ENCODE measurements at regions not wholly inside any gene's neighbourhood (a gene's known extent, or its start where the extent isn't known, plus 50 kb on each side); places are given as distances from the start of the nearest gene placed in this dataset.
A peak's percentile ranks its signal among the peaks of the same experiment; 100 is the strongest.
"Not testable (repeated sequence)": the region's sequence is repeated elsewhere in the genome, so short reads cannot be mapped to it uniquely, and the experiment has no call there.

- ATAC-seq, result no peak
- TF ChIP-seq CTCF (IDR thresholded peaks at IDR 0.05), result no peak
- intact Hi-C loops (cut with DNase I, micrococcal nuclease), result no loop called here
Measured at GRCh38 chr6:134750669-134751068, 199.2 kb downstream of the ALDH8A1 start.

DNA sequence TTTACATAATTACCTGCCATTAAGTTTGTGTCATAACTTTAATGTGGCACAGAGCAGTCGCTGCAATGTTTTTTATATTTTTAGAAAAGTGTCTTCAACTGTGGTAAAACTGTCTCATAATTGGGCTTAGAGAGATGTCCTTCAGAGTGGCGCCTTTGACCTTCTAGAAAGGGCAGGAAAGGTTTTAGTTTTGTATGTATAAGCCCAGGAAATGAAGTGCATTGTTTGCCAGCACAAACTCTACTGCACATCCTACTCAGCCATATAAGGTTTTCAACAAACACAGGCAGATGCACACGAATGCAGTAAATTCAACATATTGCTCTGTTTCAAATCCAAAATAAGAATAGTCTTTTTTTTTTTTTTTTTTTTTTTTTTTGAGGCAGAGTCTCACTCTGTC lies 201.4 kb downstream of the ALDH8A1 start:
- TF ChIP-seq CTCF (IDR thresholded peaks at IDR 0.05), result no peak

More at GRCh38 chr6:134750669-134751068, 199.2 kb downstream of the ALDH8A1 start:
- Histone ChIP-seq H3K4me1 (ENCODE audit: low read depth) (no peaks in the 10 kb centered on the region), H3K4me3 (no peak overlapping the region), H3K9me3 (no peaks in the 10 kb centered on the region), H3K36me3 (ENCODE audit: low read depth) (no peaks in the 10 kb centered on the region)
- no peak for DNase-seq

DNA sequence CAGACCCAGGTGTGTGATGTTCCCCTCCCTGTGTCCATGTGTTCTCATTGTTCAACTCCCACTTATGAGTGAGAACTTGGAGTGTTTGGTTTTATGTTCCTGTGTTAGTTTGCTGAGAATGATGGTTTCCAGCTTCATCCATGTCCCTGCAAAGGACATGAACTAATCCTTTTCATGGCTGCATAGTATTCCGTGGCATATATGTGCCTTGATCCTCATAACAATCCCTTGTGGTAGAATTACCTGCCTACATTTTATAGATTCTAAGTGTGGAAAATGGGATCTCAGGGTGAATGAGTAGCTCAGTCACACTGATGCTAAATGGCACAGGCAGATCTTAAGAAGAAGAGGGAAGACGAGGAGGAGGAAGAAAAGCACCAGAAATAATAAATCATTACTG lies 202.7 kb downstream of the ALDH8A1 start:
- intact Hi-C loops (cut with DNase I, micrococcal nuclease); DNase-seq; ATAC-seq; H3K9me3 ChIP-seq; H3K36me3 ChIP-seq (ENCODE audit: low read depth); H3K4me3 ChIP-seq; H3K4me1 ChIP-seq (ENCODE audit: low read depth): not testable (repeated sequence)

More for the DNA sequence above, 201.4 kb downstream of the ALDH8A1 start:
- H3K36me3 ChIP-seq (ENCODE audit: low read depth), result no peaks in the 10 kb centered on the region
- no peak for ATAC-seq
- intact Hi-C loops (cut with DNase I, micrococcal nuclease), result no loop called here
- no peaks in the 10 kb centered on the region for H3K4me1 ChIP-seq (ENCODE audit: low read depth)
- no peak for DNase-seq
- no peak overlapping the region for H3K4me3 ChIP-seq
- no peaks in the 10 kb centered on the region for H3K9me3 ChIP-seq

DNA sequence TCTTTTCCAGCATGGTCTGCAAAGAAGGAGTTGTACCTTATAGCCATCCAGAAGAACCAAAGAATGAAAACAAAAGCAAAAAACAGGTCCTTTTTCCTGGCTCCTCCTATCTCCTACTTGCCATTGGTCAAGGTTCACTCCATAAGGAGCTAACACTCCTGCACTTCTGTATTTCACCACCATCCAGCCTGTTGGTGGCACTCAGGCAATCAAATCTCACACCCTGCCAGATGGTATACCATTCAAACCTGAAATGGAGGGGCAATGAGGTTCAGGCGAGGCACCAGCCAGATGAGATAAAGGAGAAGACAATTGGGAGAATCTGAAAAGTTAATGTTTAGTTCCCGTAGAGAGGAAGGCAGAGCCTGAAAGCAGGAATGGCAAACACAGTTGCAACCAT lies 203.8 kb downstream of the ALDH8A1 start:
- TF ChIP-seq CTCF (IDR thresholded peaks at IDR 0.05), result no peak
- intact Hi-C loops (cut with DNase I, micrococcal nuclease), result no loop called here
- ATAC-seq (peak; percentile 79), DNase-seq (peak in 1 of 3 donors; percentile 4)
- Histone ChIP-seq H3K4me1 (ENCODE audit: low read depth) (no peaks in the 10 kb centered on the region), H3K9me3 (no peaks in the 10 kb centered on the region), H3K36me3 (ENCODE audit: low read depth) (no peaks in the 10 kb centered on the region), H3K4me3 (no peak overlapping the region)

DNA sequence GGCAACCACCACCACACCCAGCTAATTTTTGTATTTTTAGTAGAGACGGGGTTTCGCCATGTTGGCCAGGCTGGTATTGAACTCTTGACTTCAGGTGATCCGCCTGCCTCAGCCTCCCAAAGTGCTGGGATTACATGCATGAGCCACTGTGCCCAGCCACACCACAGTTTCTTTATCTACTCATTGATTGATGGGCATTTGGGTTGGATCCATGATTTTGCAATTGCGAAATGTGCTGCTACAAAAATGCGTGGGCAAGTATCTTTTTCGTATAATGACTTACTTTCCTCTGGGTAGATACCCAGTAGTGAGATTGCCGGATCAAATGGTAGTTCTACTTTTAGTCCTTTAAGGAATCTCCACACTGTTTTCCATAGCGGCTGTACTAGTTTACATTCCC lies 204.7 kb downstream of the ALDH8A1 start:
- ATAC-seq; H3K4me1 ChIP-seq (ENCODE audit: low read depth); H3K9me3 ChIP-seq; intact Hi-C loops (cut with DNase I, micrococcal nuclease); DNase-seq; H3K4me3 ChIP-seq; H3K36me3 ChIP-seq (ENCODE audit: low read depth): not testable (repeated sequence)

- DNase-seq (no peak), ATAC-seq (no peak)
- Histone ChIP-seq H3K4me3 (no peak overlapping the region), H3K36me3 (ENCODE audit: low read depth) (no peaks in the 10 kb centered on the region), H3K4me1 (ENCODE audit: low read depth) (no peaks in the 10 kb centered on the region), H3K9me3 (no peaks in the 10 kb centered on the region)
- no peak for TF ChIP-seq CTCF (IDR thresholded peaks at IDR 0.05)
- intact Hi-C loops (cut with DNase I, micrococcal nuclease), result no loop called here
Measured at GRCh38 chr6:134744301-134744700, 205.6 kb downstream of the ALDH8A1 start.

DNA sequence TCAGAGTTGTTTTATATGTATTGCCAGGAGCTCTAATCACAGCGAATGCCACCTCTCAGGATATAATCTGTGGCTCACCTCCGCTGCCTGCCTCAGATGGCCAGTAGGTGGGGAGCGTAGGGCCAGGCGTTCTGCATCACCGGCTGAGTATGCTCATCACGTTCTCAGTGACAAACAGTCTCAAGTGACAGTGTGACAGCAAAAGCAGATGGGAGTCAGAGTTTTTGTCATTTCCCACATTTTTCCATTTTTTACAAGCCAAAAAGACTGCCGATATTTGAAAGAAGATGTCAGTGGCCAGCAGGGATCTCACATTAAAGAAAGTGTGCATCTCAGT lies 208.7 kb downstream of the ALDH8A1 start:
- intact Hi-C loops (cut with DNase I, micrococcal nuclease), result no loop called here
- H3K36me3 ChIP-seq (ENCODE audit: low read depth), result no peaks in the 10 kb centered on the region
- ATAC-seq (no peak), DNase-seq (no peak)
- no peak overlapping the region for H3K4me3 ChIP-seq
- TF ChIP-seq CTCF (IDR thresholded peaks at IDR 0.05), result no peak
- no peaks in the 10 kb centered on the region for H3K4me1 ChIP-seq (ENCODE audit: low read depth)
- H3K9me3 ChIP-seq, result no peaks in the 10 kb centered on the region

Measured in mucosa of descending colon (tissue), 3 donors.